Erythroblast (primary cell): ENCODE measurements at regions not wholly inside any gene's neighbourhood (a gene's known extent, or its start where the extent isn't known, plus 50 kb on each side); places are given as distances from the start of the nearest gene placed in this dataset.

Experiments
- GATA1 ChIP-seq: IDR thresholded peaks from 2 replicates; pipeline ENCODE4 v1.6.1; 2011; ENCODE audit warnings: low read depth, mild to moderate bottlenecking, control low read depth, low read length, moderate library complexity
- POLR2A ChIP-seq: IDR thresholded peaks from 2 replicates; pipeline ENCODE4 v1.6.1; 2011; ENCODE audit warnings: mild to moderate bottlenecking, low read length

DNA sequence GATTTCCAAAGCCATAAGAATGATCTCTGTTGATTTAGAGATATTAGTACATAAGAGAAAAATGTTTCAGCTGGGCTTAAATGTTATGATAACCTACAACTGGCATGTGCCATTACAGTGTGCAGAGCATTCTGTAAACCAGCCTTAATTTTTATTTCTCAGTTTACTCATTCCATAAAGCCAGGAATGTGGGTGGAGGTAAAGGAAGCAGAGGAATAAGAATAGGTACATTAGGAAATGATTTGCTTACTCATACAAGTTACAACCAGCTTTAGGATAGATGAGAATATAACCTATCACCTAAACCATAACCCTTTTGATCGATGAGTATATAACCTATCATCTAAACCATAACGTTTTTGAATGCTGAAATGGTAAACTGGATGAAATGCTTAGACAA, 1394.7 kb upstream of the ACVR2A start:
- no peak for TF ChIP-seq POLR2A
- TF ChIP-seq GATA1, result no peak
